Mesodermal cell (in vitro differentiated cells): ENCODE measurements at regions not wholly inside any gene's neighbourhood (a gene's known extent, or its start where the extent isn't known, plus 50 kb on each side); places are given as distances from the start of the nearest gene placed in this dataset.
"Not testable (repeated sequence)": the region's sequence is repeated elsewhere in the genome, so short reads cannot be mapped to it uniquely, and the experiment has no call there.

Experiments
- H3K27ac ChIP-seq: 2 replicates; pipeline ENCODE4 v1.7.0; 2013; ENCODE audit warnings: mild to moderate bottlenecking, low read depth, low read length, moderate library complexity; ENCODE audit not compliant: severe bottlenecking
- H3K36me3 ChIP-seq: 2 replicates; pipeline ENCODE4 v1.7.1; 2013; ENCODE audit warnings: mild to moderate bottlenecking, low read length, moderate library complexity; ENCODE audit not compliant: control insufficient read depth, insufficient read depth
- H3K4me1 ChIP-seq: one replicate; pipeline ENCODE4 v1.7.1; 2013; ENCODE audit warnings: mild to moderate bottlenecking, low read length; ENCODE audit not compliant: insufficient read depth, control insufficient read depth, poor library complexity, severe bottlenecking
- H3K4me3 ChIP-seq: 2 replicates; pipeline ENCODE4 v1.7.0; 2013; ENCODE audit warnings: low read length, control low read depth, mild to moderate bottlenecking; ENCODE audit not compliant: insufficient read depth, poor library complexity, severe bottlenecking; ENCODE audit errors: extremely low read depth
- H3K9me3 ChIP-seq: 2 replicates; pipeline ENCODE4 v1.7.1; 2013; ENCODE audit warnings: mild to moderate bottlenecking, low read length, moderate library complexity; ENCODE audit not compliant: control insufficient read depth
- WGBS, 2 experiments: methylation state at CpG; one replicate each; pipeline ENCODE4 v1.1.5; 2013; ENCODE audit warnings: missing lambda C conversion rate in 2 of 2; ENCODE audit not compliant: insufficient coverage in 2 of 2; 5-methylcytosine and 5-hydroxymethylcytosine counted together

DNA sequence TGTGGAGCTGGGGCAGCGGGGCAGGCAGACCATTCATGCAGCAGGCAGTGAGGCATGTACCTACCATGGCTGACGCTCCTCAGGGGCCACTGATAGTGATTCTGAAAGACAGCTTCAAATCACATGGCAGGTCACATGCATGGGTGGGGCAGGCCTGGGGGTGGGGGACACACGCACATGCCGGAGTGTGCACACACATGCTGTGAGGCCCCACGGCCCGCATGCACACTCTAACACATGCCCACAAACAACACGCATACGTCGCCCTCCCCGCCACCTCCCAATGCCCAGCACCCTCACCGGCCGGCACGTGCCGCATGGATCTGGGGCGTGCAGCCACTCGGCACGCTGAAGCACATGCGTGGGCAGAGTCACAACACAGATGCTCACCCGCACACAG is 65.5 kb upstream of the GOLGA6L4 start:
- H3K4me1 ChIP-seq, H3K27ac ChIP-seq, H3K4me3 ChIP-seq, H3K9me3 ChIP-seq, H3K36me3 ChIP-seq: not testable (repeated sequence)
- WGBS, 2 experiments: no CpG with 5 or more reads among the region's 19 CpGs

DNA sequence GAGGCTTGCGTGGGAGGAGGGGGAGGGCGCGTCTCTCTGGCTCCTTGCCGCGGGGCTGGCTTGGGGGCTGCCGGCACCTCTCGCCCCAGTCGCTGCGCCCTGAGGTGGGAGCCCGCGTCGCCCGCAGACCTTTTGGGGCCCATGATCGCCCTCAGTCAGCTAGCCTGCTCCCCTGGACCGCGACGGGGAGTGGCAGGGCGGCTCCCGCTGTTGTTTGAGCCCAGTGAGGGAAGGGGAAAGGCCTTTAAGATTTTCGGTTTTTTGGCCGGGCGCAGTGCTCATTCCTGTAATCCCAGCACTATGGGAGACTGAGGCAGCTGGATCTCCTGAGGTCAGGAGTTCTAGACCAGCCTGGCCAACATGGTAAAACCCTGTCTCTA is 62.4 kb upstream of the GOLGA6L4 start:
- H3K4me1 ChIP-seq, H3K36me3 ChIP-seq, H3K9me3 ChIP-seq, H3K4me3 ChIP-seq, H3K27ac ChIP-seq: not testable (repeated sequence)
- no CpG with 5 or more reads among the region's 22 CpGs for WGBS, 2 experiments
